Heart left ventricle (tissue), 13 donors: ENCODE measurements at regions not wholly inside any gene's neighbourhood (a gene's known extent, or its start where the extent isn't known, plus 50 kb on each side); places are given as distances from the start of the nearest gene placed in this dataset.

ENCODE experiments used
- POLR2A ChIP-seq, 2 donors: fragments of 450-650 bp; IDR thresholded peaks; one replicate each; pipeline ENCODE4 v1.6.1; 2017; ENCODE audit warnings: antibody characterized with exemption in 2 of 2, mild to moderate bottlenecking in 2 of 2, moderate library complexity in 2 of 2
- TF ChIP-seq, protein P1 (sequence below), 12 donors: fragments of 200-600 bp; sonication (generic) in 4 of 12; IDR thresholded peaks; one replicate each; pipeline versions ENCODE4 v1.5.0 to v1.8.0; 2018 to 2022; ENCODE audit warnings: antibody characterized with exemption in 12 of 12, mild to moderate bottlenecking in 5 of 12
- donor health status: ischemic (EF 13 %, LVEDD 7.1; RV severe dilation, severe dysfunction).
- donor health status: DM: no; HTN: yes; CAD: no.
- donor health status: DM: no; HTN: no; CAD: no.
- donor health status: ischemic (EF 25% LVEDD 6.9; RV normal size, moderate dysfunction).
- donor health status: ischemic (EF 25% LVEDD 5.7; RV mildly dilated, moderate dysfunction).
- donor health status: ischemic (EF 35%, LVEDD 5.7; RV mildly dilated, moderate dysfunction).
- donor health status: nonischemic (EF 11% LVEDD 7.7; RV severe dilation, severe dysfunction).
- donor health status: DM: yes; HTN: yes; CAD: no.
- donor health status: PGD.
- donor health status: ischemic (EF 29% LVEDD 5.4; RV normal size, mild dysfunction).
- donor health status: nonischemic (EF 23%, LVEDD 6.1; RV moderate dilation, normal function).

GRCh38 chr2:220555961-220556630, 928.7 kb downstream of the SLC4A3 start:
- TF ChIP-seq, protein P1, sequence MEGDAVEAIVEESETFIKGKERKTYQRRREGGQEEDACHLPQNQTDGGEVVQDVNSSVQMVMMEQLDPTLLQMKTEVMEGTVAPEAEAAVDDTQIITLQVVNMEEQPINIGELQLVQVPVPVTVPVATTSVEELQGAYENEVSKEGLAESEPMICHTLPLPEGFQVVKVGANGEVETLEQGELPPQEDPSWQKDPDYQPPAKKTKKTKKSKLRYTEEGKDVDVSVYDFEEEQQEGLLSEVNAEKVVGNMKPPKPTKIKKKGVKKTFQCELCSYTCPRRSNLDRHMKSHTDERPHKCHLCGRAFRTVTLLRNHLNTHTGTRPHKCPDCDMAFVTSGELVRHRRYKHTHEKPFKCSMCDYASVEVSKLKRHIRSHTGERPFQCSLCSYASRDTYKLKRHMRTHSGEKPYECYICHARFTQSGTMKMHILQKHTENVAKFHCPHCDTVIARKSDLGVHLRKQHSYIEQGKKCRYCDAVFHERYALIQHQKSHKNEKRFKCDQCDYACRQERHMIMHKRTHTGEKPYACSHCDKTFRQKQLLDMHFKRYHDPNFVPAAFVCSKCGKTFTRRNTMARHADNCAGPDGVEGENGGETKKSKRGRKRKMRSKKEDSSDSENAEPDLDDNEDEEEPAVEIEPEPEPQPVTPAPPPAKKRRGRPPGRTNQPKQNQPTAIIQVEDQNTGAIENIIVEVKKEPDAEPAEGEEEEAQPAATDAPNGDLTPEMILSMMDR (IDR thresholded peaks at IDR 0.05), result no peak
- no peak for TF ChIP-seq POLR2A (IDR thresholded peaks at IDR 0.05)
